ENCODE measurements at regions not wholly inside any gene's neighbourhood (a gene's known extent, or its start where the extent isn't known, plus 50 kb on each side); places are given as distances from the start of the nearest gene placed in this dataset.

DNA sequence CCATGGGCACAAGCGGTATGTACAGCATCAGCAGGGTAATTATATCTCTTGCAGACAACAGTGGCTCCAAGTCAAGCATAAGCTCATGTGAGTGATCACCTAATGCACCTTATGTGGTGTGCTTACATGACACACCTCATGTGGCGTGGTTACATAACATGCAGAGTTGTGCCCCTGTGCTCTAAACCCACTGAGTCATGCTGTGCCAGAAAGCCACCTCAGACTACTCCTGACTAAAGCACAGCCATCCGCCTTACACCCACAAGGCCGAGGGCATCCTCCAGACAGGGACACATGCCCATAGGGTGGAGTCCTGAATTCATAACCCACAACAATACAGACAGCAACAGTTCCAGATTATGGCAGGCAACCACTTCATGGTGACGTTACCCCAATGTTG lies 163.7 kb upstream of the SLC30A5 start:
- no peak for DNase-seq (ENCODE audit: low read depth in 2 of 2)

DNA sequence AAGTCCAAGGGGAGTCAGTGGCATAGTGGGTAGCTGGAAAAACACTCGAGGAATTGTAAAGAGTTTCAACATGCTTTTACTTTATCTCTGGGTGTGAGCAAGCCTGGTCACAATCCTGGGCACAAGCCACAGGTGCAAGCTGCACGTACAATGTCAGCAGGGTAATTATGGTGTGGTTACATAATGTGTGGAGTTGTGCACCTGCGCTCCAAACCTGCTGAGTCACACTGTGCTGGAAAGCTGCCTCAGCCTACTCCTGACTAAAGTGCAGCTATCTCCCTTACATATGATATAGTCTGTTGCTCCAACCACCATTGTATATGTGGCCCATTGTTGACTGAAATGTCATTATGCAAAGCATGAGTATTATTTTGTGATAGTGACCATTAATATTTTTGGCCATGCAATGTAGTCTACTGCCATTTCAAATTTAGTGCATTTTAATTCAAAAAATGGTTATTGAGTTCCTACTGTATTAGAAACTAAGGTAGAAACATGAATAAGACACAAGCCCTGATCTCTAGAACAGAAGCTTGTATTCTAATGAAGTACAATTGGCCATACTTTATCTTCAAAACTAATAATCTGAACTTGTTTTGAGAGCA lies 160.9 kb upstream of the SLC30A5 start:
- DNase-seq (ENCODE audit: low read depth in 2 of 2) = peak in 1 of 2 donors; percentile 4

DNA sequence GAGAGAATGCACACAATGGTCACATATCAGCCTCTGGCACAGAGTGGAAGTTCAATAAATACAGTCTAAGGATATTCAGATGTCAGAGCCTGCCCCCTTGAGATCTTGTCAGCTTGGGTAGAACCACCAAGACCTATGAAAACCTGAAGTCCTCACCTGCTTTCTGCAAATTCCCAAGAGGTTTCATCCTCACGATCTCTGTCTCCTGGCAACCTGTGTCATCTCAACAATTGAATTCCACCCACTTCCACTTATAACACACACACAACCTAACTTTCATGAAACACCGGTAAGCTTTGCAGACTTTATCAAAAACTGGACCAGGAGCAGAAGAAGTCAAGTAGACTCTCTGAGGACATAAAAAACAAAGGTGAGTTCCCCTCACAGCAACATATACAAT lies 151.6 kb upstream of the SLC30A5 start:
- no peak for DNase-seq (ENCODE audit: low read depth in 2 of 2)

DNA sequence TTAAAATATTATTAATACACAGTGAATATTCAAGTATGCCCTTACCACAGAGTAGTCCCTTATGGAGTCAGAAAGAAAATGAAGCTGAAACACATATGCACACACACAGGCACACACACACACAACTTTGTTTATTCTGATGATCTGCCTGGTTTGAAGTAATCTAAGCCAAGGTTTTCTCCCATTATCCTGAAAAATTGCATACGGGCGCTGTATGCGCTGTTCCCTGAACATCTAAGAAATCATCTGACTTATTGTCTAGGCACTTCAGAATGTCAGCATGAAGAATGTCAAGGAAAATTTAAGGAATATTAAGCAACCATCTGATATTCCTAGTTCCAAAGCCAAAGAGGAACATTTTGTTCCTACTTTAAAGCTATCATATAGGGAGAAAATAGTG lies 147.1 kb upstream of the SLC30A5 start:
- DNase-seq (ENCODE audit: low read depth in 2 of 2) = no peak

DNA sequence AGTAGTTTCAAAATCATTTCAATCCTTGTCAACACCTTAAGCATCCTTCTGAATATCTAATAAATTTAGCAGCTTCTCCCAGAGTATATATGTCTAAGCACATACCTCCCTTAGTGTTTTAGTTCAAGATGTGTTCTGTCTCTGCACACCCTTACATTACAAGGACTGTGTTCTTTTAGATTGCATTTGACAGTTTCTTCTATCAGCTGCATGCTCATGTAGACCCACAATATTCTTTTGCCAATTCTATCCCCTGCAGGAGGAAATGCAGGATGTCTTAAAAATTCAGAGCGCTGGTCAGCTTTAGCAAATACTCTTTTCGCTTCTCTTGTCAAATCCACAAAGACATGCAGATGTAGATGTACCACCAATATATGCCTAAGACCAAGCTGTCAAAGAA lies 145.8 kb upstream of the SLC30A5 start:
- no peak for DNase-seq (ENCODE audit: low read depth in 2 of 2)

DNA sequence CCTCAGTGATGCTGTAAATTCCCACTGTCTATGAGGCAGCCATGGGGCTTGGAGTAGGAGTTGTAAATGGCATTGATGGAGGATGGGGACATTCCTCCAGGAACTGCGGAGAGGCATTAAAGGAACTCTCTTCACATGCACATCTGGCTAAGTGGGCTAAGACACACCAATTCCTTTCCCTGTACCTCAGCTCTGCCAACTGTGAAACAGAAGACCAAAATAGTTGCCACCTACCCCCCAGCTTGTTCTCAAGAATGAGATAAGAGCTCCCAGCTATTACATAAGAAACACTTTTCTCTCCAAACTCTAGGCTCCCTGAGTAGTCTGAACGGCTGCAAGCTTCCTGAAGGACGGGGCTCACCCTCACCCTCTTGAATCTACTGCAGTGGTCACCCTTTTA lies 144.6 kb upstream of the SLC30A5 start:
- DNase-seq (ENCODE audit: low read depth in 2 of 2) = no peak

DNA sequence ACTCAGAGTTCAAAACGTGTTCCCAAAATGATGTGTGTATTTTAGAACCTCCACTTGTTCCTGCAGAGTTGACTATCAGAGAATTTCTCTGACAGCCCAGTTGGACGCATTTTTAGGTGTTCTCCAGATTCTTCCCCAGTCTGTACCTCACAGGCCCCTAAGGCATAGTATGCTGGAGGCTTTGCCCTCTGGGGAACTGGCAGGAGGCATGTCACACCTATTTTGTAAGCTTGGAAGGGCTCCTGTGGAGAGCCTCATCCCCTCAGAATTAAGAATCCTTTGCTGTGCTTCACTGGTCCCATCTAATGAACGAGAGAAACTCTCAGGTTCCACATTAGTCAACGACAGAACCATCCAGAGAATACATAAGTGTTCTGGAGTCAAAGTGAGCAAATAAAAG lies 144.1 kb upstream of the SLC30A5 start:
- no peak for DNase-seq (ENCODE audit: low read depth in 2 of 2)

DNA sequence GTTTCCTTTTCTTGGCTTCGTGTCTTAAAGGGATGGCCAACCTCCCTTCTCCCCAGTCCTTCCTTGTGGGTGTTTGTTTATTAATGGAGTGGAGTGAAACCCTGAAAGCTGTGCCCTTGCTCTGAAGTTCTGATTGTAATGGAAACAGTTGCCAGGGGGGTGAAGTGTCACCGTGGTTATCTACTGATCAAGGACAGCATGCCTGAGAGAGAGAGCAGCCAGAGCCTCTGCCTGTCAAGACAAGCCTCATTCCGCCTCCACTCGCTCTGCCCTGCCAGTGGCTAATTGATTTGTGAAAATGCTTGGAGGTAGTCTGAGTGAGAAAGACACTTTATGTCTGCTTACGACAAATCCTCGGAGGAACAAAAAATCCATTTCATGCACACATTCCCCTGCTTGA lies 143.7 kb upstream of the SLC30A5 start:
- no peak for DNase-seq (ENCODE audit: low read depth in 2 of 2)

DNA sequence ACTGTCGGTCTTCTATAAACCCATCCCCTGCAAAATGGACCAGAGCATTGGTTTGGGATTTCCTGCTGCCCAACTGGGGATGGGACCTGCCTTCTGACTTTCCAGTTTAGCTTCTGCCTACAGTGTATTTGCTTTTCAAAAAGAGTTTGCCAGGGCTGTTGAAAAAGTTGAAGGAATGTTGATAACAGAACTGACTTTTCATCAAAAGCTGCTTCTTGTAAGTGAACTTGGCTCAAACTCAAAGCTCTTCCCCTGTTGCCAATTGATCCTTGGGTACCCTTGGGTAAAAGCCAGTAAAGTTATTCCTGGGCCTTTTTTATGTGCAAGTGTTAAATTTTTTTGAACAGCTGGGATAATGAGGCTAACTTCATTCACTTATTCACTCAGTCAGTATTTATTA lies 142.9 kb upstream of the SLC30A5 start:
- DNase-seq (ENCODE audit: low read depth in 2 of 2) = no peak

DNA sequence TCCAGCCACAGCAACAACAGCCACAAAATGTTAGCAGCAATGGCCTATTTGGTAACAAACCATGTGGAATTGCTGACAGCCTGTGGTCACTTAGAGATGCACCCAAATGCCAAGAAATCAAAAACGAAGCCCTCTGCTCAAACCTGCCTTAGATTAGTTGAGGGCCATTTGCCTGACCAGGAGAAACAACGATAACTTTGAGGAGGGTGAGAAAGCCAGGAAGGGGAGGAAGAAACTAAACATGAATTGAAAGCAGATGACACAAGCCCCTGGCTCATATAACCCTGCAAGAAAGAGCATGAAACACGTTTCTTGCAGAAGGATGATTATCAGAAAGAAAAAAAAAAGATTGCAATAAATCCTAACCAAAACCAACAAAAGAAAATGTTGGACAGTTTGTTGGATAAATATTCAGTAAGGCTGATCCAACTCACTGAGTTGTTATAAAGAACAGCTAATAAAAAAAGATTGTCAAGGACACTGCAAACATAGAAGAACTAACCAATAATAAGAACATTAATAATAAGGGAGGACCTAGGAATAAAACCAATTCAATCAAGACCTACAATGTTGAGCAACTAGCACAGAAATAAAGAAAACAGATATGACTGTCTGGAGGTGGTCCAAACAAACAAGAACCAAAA lies 140.5 kb upstream of the SLC30A5 start:
- DNase-seq (ENCODE audit: low read depth in 2 of 2) = no peak

DNA sequence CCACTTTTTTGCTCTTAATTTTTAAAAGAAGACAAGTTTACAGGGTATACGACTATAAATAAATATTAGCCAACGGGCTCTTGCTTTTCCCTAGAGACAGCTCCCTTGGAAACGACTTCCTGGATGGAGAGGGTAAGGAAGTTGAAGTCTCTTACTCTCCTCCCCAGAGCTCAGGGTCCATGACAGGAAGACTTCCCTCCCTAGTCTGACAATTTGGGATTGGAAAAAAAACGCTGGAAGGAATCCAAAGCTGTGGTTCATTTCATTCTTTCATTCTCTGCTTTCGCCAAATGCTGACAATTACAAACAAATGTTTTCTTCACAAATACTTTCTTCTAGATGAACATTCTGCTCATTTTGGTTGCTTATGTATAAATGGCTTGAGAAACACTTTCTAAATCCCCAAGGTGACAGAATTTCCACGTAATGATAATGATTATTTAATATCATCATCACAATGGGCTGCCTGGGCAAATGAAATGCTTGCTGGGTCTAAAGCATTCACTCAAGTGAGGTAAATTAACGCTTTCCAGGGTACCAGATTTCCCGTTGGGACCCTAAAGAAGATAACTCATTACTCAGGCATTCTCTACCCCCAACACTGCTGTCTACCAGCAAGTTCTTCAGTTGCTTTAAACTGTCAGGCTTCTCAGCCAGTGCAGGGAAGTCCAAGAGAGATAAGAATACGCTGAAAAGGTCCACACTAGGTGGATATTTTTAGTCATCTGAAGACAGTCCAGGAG lies 139.8 kb upstream of the SLC30A5 start:
- no peak for DNase-seq (ENCODE audit: low read depth in 2 of 2)

DNA sequence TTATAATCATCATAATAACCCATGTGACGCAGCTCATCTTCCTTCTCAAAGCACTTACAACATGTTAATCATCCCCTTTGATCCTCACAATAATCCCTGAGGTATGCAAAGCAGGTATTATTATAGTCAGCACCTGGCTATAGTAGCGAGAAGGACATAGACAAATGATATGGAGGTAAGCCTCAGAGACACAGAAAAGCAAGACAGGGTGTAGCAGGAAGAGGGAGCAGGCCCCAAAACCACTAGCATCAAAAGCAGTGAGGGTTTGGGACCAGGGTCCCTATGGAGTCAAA lies 139.2 kb upstream of the SLC30A5 start:
- DNase-seq (ENCODE audit: low read depth in 2 of 2) = no peak

DNA sequence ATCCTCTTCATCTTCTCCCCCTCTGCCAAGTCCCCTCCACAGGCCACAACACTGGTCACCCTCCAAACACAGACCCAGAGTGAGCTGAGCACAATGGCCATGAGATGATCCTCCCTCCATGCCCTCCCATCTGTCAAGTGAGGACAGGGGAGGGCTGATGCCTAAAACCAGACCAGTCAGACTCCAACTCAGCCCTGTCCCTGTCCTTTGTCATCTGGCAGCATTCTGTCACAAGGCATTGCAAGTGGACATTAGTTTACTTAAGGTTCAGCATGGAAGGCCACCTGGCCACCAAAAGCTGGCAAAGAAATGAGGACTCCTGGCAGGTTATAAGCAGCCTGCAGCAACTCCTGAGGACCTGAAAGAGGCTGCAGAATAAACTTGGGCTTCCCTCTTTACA lies 136.2 kb upstream of the SLC30A5 start:
- DNase-seq (ENCODE audit: low read depth in 2 of 2) = no peak

DNA sequence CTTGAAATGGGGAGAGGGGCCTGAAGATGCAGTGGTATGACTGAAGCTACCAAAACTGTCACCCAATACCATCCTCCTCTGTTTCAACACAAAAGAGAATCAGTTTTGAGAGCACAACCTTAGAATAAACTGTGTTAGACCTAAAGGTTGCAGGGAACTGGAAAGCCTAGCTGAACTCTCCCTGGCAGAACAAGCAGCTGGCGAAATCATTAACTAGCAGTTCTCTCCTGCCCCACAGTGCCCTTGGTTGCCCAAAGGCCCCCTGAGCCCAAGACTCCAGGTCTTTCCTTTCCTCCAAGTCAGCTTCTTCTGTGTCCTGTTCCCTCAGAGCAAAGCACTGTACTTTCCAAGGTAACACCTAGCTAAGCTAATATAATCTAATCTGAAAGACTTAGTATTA lies 135.4 kb upstream of the SLC30A5 start:
- no peak for DNase-seq (ENCODE audit: low read depth in 2 of 2)

DNA sequence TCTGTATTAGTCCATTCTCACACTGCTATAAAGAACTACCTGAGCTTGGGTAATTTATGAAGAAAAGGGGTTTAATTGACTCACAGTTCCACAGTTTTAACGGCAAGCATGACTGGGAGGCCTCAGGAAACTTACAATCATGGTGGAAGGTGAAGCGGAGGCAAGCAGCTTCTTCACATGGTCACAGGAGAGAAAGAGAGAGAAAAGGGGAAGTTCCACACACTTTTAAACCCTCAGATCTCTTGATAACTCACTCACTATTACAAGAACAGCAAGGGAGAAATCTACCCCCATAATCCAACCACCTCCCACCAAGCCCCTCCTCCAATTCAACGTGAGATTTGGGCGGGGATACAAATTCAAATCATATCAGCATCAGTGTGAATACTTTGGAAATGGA lies 133.4 kb upstream of the SLC30A5 start:
- DNase-seq (ENCODE audit: low read depth in 2 of 2) = no peak

DNA sequence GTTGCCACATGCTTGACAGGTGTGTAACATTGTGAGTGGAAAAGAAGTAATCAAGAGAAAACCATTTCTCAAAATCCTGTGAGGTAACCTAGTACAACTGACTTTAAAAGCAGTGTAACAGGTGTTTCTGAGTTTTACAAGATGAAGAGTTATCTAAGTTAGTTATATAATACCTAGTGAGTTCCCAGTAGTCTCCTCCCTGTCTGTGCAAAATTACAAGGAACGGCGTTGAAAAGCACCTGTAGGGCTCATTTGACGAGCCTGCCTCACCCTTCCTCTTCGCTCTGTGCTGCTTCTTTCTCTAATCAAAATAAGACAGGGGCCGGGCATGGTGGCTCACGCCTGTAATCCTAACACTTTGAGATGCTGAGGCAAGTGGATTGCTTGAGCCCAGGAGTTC lies 132.9 kb upstream of the SLC30A5 start:
- DNase-seq (ENCODE audit: low read depth in 2 of 2) = no peak

DNA sequence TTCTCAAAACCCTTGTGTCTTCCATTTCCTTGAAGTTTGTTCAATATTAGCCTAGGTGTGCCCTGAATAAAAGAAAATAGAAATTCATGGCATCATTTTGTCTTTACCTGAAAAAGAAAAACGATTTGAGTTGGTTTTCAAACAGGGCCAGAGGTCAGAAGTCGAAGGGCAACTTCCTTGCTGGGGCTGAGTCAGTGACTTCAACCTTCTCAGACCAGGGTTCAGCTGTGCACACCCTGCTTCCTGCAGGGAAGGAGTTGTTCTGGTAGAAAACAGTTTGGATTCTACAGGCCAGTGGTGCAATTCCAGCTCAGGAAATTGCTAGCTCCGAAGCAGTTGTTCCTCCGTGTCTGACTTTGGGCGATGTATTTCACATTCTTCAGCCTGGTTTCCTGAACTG lies 132.1 kb upstream of the SLC30A5 start:
- no peak for DNase-seq (ENCODE audit: low read depth in 2 of 2)

DNA sequence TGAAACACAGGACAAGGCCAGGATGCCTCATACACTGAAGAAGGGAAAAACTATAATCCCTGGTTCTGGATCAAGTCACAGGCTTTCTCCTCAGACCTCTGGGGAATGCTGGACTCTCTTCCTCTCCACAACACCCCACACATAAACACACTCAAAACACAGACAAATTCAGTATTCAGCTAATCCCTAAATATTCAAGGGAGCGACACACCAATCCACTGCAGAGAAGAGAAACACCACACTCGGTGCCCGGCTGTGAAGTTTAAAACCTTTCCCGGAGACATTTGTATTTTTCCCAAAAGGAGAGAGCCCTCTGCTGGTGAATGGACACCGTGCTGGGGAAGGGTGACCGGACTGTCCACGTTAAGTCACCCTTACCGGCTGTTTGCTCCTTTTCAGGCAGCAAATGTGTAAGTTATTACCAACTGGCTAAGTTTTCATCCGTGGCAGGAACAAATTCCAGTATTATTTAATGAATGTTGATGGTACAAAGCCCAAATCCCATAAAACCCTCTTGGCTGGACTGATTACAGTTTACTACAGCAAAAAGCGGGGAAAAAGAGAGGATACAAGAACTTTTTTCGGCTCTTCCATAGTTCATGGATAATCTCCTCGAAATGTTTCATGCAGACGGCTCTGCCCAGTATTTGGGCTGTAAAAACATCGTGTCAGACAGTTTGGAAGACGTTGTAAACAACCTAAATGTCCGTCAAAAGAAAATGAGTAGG lies 130.9 kb upstream of the SLC30A5 start:
- DNase-seq (ENCODE audit: low read depth in 2 of 2) = no peak

DNA sequence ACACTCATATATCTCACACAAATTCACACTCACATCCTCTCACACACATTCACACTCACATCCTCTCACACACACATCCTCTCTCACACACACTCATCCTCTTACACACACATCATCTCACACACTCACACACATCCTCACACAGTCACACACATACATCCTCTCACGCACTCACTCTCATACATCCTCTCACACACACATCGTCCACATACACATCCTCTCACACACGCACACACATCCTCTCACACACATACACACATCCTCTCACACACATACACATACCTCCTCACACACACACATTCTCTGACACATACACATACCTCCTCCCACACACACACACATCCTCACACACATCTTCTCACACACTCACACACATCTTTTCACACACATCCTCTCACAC lies 129.1 kb upstream of the SLC30A5 start:
- DNase-seq (ENCODE audit: low read depth in 2 of 2) = no peak

DNA sequence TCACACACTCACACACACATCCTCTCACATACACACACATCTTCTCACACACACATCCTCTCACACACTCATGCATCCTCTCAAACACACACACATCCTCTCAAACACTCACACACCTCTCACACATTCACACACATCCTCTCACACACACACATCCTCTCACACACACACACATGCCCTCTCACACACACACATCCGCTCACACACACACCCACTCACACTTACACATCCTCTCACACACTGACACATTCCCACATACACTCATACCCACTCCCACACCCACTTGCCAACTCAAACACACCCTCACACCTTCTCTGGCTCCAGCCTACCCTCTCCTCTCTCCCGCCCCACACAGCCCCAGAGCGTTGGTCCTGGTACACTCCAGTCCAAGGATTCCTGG lies 127.9 kb upstream of the SLC30A5 start:
- DNase-seq (ENCODE audit: low read depth in 2 of 2) = no peak

DNA sequence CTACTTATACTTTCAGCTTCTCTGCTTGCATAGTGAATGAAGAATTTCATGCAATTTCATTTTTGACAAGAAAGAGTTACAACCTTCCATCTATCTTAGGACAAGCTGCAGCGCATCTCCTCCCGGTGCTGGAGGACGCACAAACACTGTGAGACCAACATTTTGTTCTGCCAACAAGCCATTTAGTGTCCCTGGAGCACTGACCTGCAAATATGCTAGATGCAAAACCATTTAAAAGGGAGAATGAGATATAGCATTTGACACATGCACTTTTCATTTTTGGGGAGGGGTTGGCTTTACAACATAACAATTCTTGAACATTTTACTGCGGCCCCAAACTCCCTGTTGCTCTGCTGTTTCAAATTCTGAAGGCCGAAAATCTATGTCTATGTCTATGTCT lies 127.2 kb upstream of the SLC30A5 start:
- no peak for DNase-seq (ENCODE audit: low read depth in 2 of 2)

DNA sequence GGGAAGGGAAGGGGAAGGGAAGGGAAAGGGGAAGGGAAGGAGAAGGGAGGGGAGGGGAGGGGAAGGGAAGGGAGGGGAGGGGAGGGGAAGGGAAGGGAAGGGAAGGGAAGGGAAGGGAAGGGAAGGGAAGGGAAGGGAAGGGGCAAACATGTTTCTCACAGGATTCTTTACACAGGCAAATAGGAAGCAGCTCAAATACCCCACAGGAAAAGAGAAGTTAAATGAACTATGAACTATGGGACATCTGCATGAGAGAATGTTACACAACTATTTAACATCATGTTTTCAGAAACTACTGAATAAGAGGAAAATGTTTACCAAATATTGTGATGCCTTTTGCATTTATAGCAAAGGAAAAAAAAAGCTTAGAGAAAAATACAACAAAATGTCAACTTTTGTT lies 125.4 kb upstream of the SLC30A5 start:
- DNase-seq (ENCODE audit: low read depth in 2 of 2) = no peak

DNA sequence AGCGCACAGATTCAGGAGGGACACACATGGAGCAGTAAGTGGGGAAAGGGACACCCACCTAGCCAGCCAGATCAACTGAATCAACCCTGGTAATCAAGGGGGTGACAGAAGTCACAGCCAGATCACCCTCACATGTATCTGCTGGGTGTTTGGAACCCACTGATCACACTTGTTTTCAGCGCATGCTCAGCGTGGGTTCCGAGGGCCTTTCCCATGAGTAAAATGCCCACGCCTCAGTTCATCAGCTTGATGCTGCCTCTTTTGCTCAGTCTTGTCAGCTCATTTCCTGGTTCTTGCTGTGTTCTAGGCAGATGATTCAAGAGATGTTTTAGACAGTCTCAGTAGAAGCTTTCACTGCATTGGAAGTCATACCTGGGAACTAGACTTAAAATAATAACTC lies 123.2 kb upstream of the SLC30A5 start:
- no peak for DNase-seq (ENCODE audit: low read depth in 2 of 2)

Measured in stimulated activated CD4-positive, alpha-beta T cell treated with anti-CD3 and anti-CD28 coated beads, Interleukin-4, amount 100 ng/mL, for 48 hours (primary cell).